Astrocyte (in vitro differentiated cells and primary cell): ENCODE measurements at regions not wholly inside any gene's neighbourhood (a gene's known extent, or its start where the extent isn't known, plus 50 kb on each side); places are given as distances from the start of the nearest gene placed in this dataset.

Source experiments
- DNase-seq: peaks from one replicate; pipeline ENCODE4 v3.0.0-alpha.2; 2010; ENCODE audit warnings: low read depth
- FAIRE-seq: peaks from 2 replicates; lab custom pipeline; 2011; peaks lifted over from hg19 to GRCh38; lab: Jason Lieb, UNC
- H2AFZ ChIP-seq: 2 replicates; pipeline ENCODE4 v1.6.0; 2012; ENCODE audit warnings: low read depth, low read length, inconsistent platforms
- H3K27ac ChIP-seq: 2 replicates; pipeline ENCODE4 v1.5.1; 2011; ENCODE audit warnings: low read depth, low read length, inconsistent platforms
- H3K27me3 ChIP-seq: 2 replicates; pipeline ENCODE4 v1.6.0; 2011; ENCODE audit warnings: low read length, inconsistent platforms; ENCODE audit not compliant: insufficient read depth
- H3K36me3 ChIP-seq: 2 replicates; pipeline ENCODE4 v1.5.1; 2011; ENCODE audit warnings: low read length, inconsistent platforms; ENCODE audit not compliant: insufficient read depth
- H3K4me1 ChIP-seq: 2 replicates; pipeline ENCODE4 v1.5.1; 2011; ENCODE audit warnings: low read length, inconsistent platforms; ENCODE audit not compliant: insufficient read depth
- H3K4me2 ChIP-seq: 2 replicates; pipeline ENCODE4 v1.6.0; 2012; ENCODE audit warnings: low read length, inconsistent platforms
- H3K4me3 ChIP-seq: 2 replicates; pipeline ENCODE4 v1.5.1; 2011; ENCODE audit warnings: low read depth, mild to moderate bottlenecking, low read length, inconsistent platforms; ENCODE audit not compliant: insufficient read depth
- H3K79me2 ChIP-seq: 2 replicates; pipeline ENCODE4 v1.6.0; 2012; ENCODE audit warnings: mild to moderate bottlenecking, low read length, inconsistent platforms; ENCODE audit not compliant: insufficient read depth
- H3K9ac ChIP-seq: 2 replicates; pipeline ENCODE4 v1.6.0; 2012; ENCODE audit warnings: mild to moderate bottlenecking, low read length, inconsistent platforms
- H3K9me3 ChIP-seq: 2 replicates; pipeline ENCODE4 v1.5.1; 2012; ENCODE audit warnings: low read depth, mild to moderate bottlenecking, low read length, inconsistent platforms; ENCODE audit not compliant: insufficient read depth
- H4K20me1 ChIP-seq: 2 replicates; pipeline ENCODE4 v1.6.0; 2012; ENCODE audit warnings: low read length, inconsistent platforms; ENCODE audit not compliant: insufficient read depth
- H3K27ac Mint-ChIP-seq: one replicate; pipeline ENCODE4 v1.8.0; 2021; ENCODE audit warnings: mild to moderate bottlenecking, mixed read lengths; ENCODE audit not compliant: unreplicated experiment
- H3K27me3 Mint-ChIP-seq: one replicate; pipeline ENCODE4 v1.8.0; 2021; ENCODE audit warnings: low read depth, mixed read lengths; ENCODE audit not compliant: unreplicated experiment
- H3K36me3 Mint-ChIP-seq: one replicate; pipeline ENCODE4 v1.8.0; 2021; ENCODE audit warnings: low read depth, mixed read lengths; ENCODE audit not compliant: unreplicated experiment
- H3K4me1 Mint-ChIP-seq: one replicate; pipeline ENCODE4 v1.8.0; 2021; ENCODE audit warnings: low read depth, mixed read lengths; ENCODE audit not compliant: unreplicated experiment
- H3K4me3 Mint-ChIP-seq: one replicate; pipeline ENCODE4 v1.8.0; 2021; ENCODE audit warnings: mild to moderate bottlenecking, moderate library complexity, mixed read lengths; ENCODE audit not compliant: unreplicated experiment
- H3K9me3 Mint-ChIP-seq: one replicate; pipeline ENCODE4 v1.8.0; 2021; ENCODE audit warnings: mild to moderate bottlenecking, mixed read lengths; ENCODE audit not compliant: unreplicated experiment
- EZH2 ChIP-seq: IDR thresholded peaks from 2 replicates; pipeline ENCODE4 v1.6.1; 2012; ENCODE audit warnings: mild to moderate bottlenecking, low read length, inconsistent platforms; ENCODE audit not compliant: insufficient read depth
- TF ChIP-seq, protein P1 (sequence below): IDR thresholded peaks from 2 replicates; pipeline ENCODE4 v1.5.1; 2011; ENCODE audit warnings: low read depth, mild to moderate bottlenecking, inconsistent platforms, low read length, moderate library complexity; ENCODE audit not compliant: insufficient read depth

GRCh38 chr9:80679916-80680315 is 1009.4 kb downstream of the TLE1 start:
- TF ChIP-seq, protein P1, sequence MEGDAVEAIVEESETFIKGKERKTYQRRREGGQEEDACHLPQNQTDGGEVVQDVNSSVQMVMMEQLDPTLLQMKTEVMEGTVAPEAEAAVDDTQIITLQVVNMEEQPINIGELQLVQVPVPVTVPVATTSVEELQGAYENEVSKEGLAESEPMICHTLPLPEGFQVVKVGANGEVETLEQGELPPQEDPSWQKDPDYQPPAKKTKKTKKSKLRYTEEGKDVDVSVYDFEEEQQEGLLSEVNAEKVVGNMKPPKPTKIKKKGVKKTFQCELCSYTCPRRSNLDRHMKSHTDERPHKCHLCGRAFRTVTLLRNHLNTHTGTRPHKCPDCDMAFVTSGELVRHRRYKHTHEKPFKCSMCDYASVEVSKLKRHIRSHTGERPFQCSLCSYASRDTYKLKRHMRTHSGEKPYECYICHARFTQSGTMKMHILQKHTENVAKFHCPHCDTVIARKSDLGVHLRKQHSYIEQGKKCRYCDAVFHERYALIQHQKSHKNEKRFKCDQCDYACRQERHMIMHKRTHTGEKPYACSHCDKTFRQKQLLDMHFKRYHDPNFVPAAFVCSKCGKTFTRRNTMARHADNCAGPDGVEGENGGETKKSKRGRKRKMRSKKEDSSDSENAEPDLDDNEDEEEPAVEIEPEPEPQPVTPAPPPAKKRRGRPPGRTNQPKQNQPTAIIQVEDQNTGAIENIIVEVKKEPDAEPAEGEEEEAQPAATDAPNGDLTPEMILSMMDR = no peak
- TF ChIP-seq EZH2 = no peak
- H3K36me3 ChIP-seq = no peaks in the 10 kb centered on the region
- H3K9ac ChIP-seq = no peak overlapping the region
- H3K27me3 ChIP-seq = no peaks in the 10 kb centered on the region
- H3K36me3 Mint-ChIP-seq = no peaks in the 10 kb centered on the region
- H3K4me1 Mint-ChIP-seq = peaks cover 13% of the 10 kb centered on the region
- no peaks in the 10 kb centered on the region for H3K4me1 ChIP-seq
- no peaks in the 10 kb centered on the region for H3K9me3 ChIP-seq
- no peak overlapping the region for H3K27ac ChIP-seq
- FAIRE-seq (no peak), DNase-seq (no peak)
- no peak overlapping the region for H3K4me3 ChIP-seq
- no peak overlapping the region for H3K4me3 Mint-ChIP-seq
- no peaks in the 10 kb centered on the region for H4K20me1 ChIP-seq
- H3K9me3 Mint-ChIP-seq = no peaks in the 10 kb centered on the region
- H3K27ac Mint-ChIP-seq = no peak overlapping the region
- no peaks in the 10 kb centered on the region for H3K27me3 Mint-ChIP-seq
- no peaks in the 10 kb centered on the region for H3K79me2 ChIP-seq
- no peak overlapping the region for H3K4me2 ChIP-seq
- H2AFZ ChIP-seq = no peak overlapping the region

DNA sequence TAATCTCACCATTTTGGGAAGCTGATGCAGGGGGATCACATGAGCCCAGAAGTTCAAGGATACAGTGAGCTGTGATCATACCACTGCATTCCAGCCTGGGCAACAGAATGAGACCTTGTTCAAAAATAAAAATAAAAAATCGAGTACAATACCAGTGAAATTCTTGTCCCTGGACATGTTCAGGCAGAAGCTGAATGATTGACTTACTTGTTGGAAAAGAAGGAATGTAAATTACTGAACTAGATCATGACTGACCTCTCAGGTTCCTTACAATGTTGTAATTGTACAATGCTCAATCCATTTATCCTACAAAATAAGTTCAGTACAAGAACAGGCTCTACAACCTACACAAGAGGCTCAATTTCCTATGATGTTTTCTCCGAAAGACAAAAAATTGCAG is 1010.4 kb downstream of the TLE1 start:
- Histone ChIP-seq H3K27ac (no peak overlapping the region), H3K9ac (no peak overlapping the region), H3K9me3 (no peaks in the 10 kb centered on the region), H3K79me2 (no peaks in the 10 kb centered on the region), H4K20me1 (no peaks in the 10 kb centered on the region), H3K4me1 (no peaks in the 10 kb centered on the region), H3K27me3 (no peaks in the 10 kb centered on the region), H3K4me3 (no peak overlapping the region), H2AFZ (no peak overlapping the region), H3K36me3 (no peaks in the 10 kb centered on the region), H3K4me2 (no peak overlapping the region)
- H3K27ac Mint-ChIP-seq = peak overlapping the region; percentile 62
- H3K36me3 Mint-ChIP-seq = no peaks in the 10 kb centered on the region
- H3K27me3 Mint-ChIP-seq = no peaks in the 10 kb centered on the region
- H3K4me3 Mint-ChIP-seq = no peak overlapping the region
- TF ChIP-seq EZH2 = no peak
- TF ChIP-seq, protein P1 = no peak
- H3K9me3 Mint-ChIP-seq = no peaks in the 10 kb centered on the region
- DNase-seq (no peak), FAIRE-seq (no peak)
- H3K4me1 Mint-ChIP-seq = peaks cover 13% of the 10 kb centered on the region

DNA sequence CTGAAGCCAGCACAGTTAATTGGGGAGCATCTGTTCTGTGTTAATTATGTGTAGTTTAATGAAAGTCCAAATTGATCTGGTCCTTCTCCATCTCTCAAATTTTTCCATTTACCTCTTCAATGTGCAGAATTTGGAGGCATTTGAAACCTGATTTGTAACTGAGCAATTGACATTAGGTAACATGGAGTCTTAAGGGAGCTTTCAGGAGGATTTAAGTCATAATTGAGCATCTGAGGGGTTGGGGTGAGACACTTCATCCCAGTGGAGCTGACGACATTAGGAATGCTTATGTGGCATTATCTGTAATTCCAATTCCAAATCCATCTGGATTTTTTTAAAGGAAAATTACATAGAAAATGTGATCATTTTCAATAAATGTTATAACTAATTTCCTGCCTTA is 1015.9 kb downstream of the TLE1 start:
- Mint-ChIP-seq H3K4me1 (peaks cover under 1% of the 10 kb centered on the region), H3K27ac (no peak overlapping the region), H3K4me3 (no peak overlapping the region), H3K9me3 (peaks cover 9% of the 10 kb centered on the region), H3K36me3 (no peaks in the 10 kb centered on the region), H3K27me3 (no peaks in the 10 kb centered on the region)
- Histone ChIP-seq H3K9ac (no peak overlapping the region), H2AFZ (peak overlapping the region; percentile 10), H3K4me2 (no peak overlapping the region), H3K27ac (no peak overlapping the region), H4K20me1 (no peaks in the 10 kb centered on the region), H3K27me3 (no peaks in the 10 kb centered on the region), H3K4me3 (no peak overlapping the region), H3K4me1 (no peaks in the 10 kb centered on the region), H3K79me2 (no peaks in the 10 kb centered on the region), H3K9me3 (peaks cover 10% of the 10 kb centered on the region), H3K36me3 (no peaks in the 10 kb centered on the region)
- no peak for DNase-seq
- no peak for FAIRE-seq
- no peak for TF ChIP-seq EZH2
- TF ChIP-seq, protein P1 = no peak
